ENCODE measurements at regions not wholly inside any gene's neighbourhood (a gene's known extent, or its start where the extent isn't known, plus 50 kb on each side); places are given as distances from the start of the nearest gene placed in this dataset.

GRCh38 chr16:80463326-80463725 is 77.5 kb upstream of the DYNLRB2 start:
- TF ChIP-seq CTCF (IDR thresholded peaks at IDR 0.05; ENCODE audit: insufficient read depth, low read length, poor library complexity, severe bottlenecking), result no peak
- TF ChIP-seq EZH2phosphoT487 (conservative IDR thresholded peaks at IDR 0.05; ENCODE audit: low read length), result no peak

Data from SU-DHL-6 (cell line).